IPS-20b (cell line): ENCODE measurements at regions not wholly inside any gene's neighbourhood (a gene's known extent, or its start where the extent isn't known, plus 50 kb on each side); places are given as distances from the start of the nearest gene placed in this dataset.

Experiments used
- H3K27ac ChIP-seq: one replicate; pipeline ENCODE4 v1.5.1; 2013; ENCODE audit warnings: low read length
- H3K27me3 ChIP-seq: 2 replicates; pipeline ENCODE4 v1.6.1; 2013; ENCODE audit warnings: mild to moderate bottlenecking, low read length, inconsistent platforms; ENCODE audit not compliant: insufficient read depth
- H3K36me3 ChIP-seq: 2 replicates; pipeline ENCODE4 v1.6.1; 2013; ENCODE audit warnings: low read depth, mild to moderate bottlenecking, inconsistent platforms, low read length, moderate library complexity; ENCODE audit not compliant: insufficient read depth
- H3K4me1 ChIP-seq: 2 replicates; pipeline ENCODE4 v1.6.1; 2013; ENCODE audit warnings: mild to moderate bottlenecking, control low read depth, inconsistent platforms, low read length, moderate library complexity; ENCODE audit not compliant: insufficient read depth
- H3K4me3 ChIP-seq: 2 replicates; pipeline ENCODE4 v1.5.1; 2013; ENCODE audit warnings: mild to moderate bottlenecking, low read length, inconsistent platforms
- H3K9ac ChIP-seq: 2 replicates; pipeline ENCODE4 v1.6.1; 2013; ENCODE audit warnings: low read depth, mild to moderate bottlenecking, inconsistent platforms, low read length, moderate library complexity
- H3K9me3 ChIP-seq: 2 replicates; pipeline ENCODE4 v1.6.1; 2013; ENCODE audit warnings: mild to moderate bottlenecking, low read depth, low read length, inconsistent platforms; ENCODE audit not compliant: insufficient read depth

- H3K9ac ChIP-seq, result no peak overlapping the region
- no peaks in the 10 kb centered on the region for H3K9me3 ChIP-seq
- no peaks in the 10 kb centered on the region for H3K4me1 ChIP-seq
- no peaks in the 10 kb centered on the region for H3K27me3 ChIP-seq
- no peak overlapping the region for H3K27ac ChIP-seq
- no peaks in the 10 kb centered on the region for H3K36me3 ChIP-seq
- no peak overlapping the region for H3K4me3 ChIP-seq
These were observed 89.1 kb upstream of the PPP2R2B start for GRCh38 chr5:146967646-146968045.

GRCh38 chr5:146971401-146971800, 92.8 kb upstream of the PPP2R2B start:
- Histone ChIP-seq H3K9me3 (no peaks in the 10 kb centered on the region), H3K4me3 (no peak overlapping the region), H3K4me1 (no peaks in the 10 kb centered on the region), H3K9ac (no peak overlapping the region), H3K36me3 (no peaks in the 10 kb centered on the region), H3K27me3 (no peaks in the 10 kb centered on the region), H3K27ac (no peak overlapping the region)

- Histone ChIP-seq H3K9me3 (peaks cover 10% of the 10 kb centered on the region; the same call in 1 of the 2 replicates), H3K4me1 (no peaks in the 10 kb centered on the region), H3K27ac (no peak overlapping the region), H3K36me3 (no peaks in the 10 kb centered on the region), H3K27me3 (no peaks in the 10 kb centered on the region), H3K9ac (no peak overlapping the region), H3K4me3 (no peak overlapping the region)
These were observed 107.9 kb upstream of the PPP2R2B start for GRCh38 chr5:146986469-146986868.

- H3K9ac ChIP-seq, result no peak overlapping the region
- H3K9me3 ChIP-seq, result peaks cover 9% of the 10 kb centered on the region; the same call in 1 of the 2 replicates
- no peaks in the 10 kb centered on the region for H3K36me3 ChIP-seq
- peaks cover 5% of the 10 kb centered on the region; the same call in 1 of the 2 replicates for H3K4me1 ChIP-seq
- H3K27me3 ChIP-seq, result no peaks in the 10 kb centered on the region
- H3K27ac ChIP-seq, result no peak overlapping the region
- no peak overlapping the region for H3K4me3 ChIP-seq
These were observed 115.4 kb upstream of the PPP2R2B start for GRCh38 chr5:146993876-146994530.

- H3K27me3 ChIP-seq, result no peaks in the 10 kb centered on the region
- no peak overlapping the region for H3K9ac ChIP-seq
- no peak overlapping the region for H3K4me3 ChIP-seq
- H3K27ac ChIP-seq, result no peak overlapping the region
- no peaks in the 10 kb centered on the region for H3K9me3 ChIP-seq
- H3K36me3 ChIP-seq, result no peaks in the 10 kb centered on the region
- H3K4me1 ChIP-seq, result peaks cover 5% of the 10 kb centered on the region; the same call in 1 of the 2 replicates
These were observed 117.3 kb upstream of the PPP2R2B start for GRCh38 chr5:146995878-146996277.

- H3K9me3 ChIP-seq, result no peaks in the 10 kb centered on the region
- H3K27ac ChIP-seq, result no peak overlapping the region
- H3K36me3 ChIP-seq, result no peaks in the 10 kb centered on the region
- H3K9ac ChIP-seq, result no peak overlapping the region
- no peak overlapping the region for H3K4me3 ChIP-seq
- H3K27me3 ChIP-seq, result no peaks in the 10 kb centered on the region
- H3K4me1 ChIP-seq, result no peaks in the 10 kb centered on the region
These were observed 136.8 kb upstream of the PPP2R2B start for GRCh38 chr5:147015405-147015804.

- Histone ChIP-seq H3K27me3 (no peaks in the 10 kb centered on the region), H3K27ac (no peak overlapping the region), H3K36me3 (no peaks in the 10 kb centered on the region), H3K4me1 (no peaks in the 10 kb centered on the region), H3K9ac (no peak overlapping the region), H3K4me3 (no peak overlapping the region), H3K9me3 (no peaks in the 10 kb centered on the region)
These were observed 138.6 kb upstream of the PPP2R2B start for GRCh38 chr5:147017191-147017590.

- Histone ChIP-seq H3K4me1 (no peaks in the 10 kb centered on the region), H3K36me3 (no peaks in the 10 kb centered on the region), H3K4me3 (no peak overlapping the region), H3K9ac (no peak overlapping the region), H3K27ac (no peak overlapping the region), H3K27me3 (no peaks in the 10 kb centered on the region), H3K9me3 (no peaks in the 10 kb centered on the region)
These were observed 139.1 kb upstream of the PPP2R2B start for GRCh38 chr5:147017621-147018020.

GRCh38 chr5:147018812-147019211, 140.3 kb upstream of the PPP2R2B start:
- no peaks in the 10 kb centered on the region for H3K9me3 ChIP-seq
- no peaks in the 10 kb centered on the region for H3K4me1 ChIP-seq
- H3K27ac ChIP-seq, result no peak overlapping the region
- H3K36me3 ChIP-seq, result no peaks in the 10 kb centered on the region
- H3K4me3 ChIP-seq, result no peak overlapping the region
- no peaks in the 10 kb centered on the region for H3K27me3 ChIP-seq
- no peak overlapping the region for H3K9ac ChIP-seq

- no peak overlapping the region for H3K4me3 ChIP-seq
- H3K27me3 ChIP-seq, result no peaks in the 10 kb centered on the region
- no peaks in the 10 kb centered on the region for H3K36me3 ChIP-seq
- H3K9me3 ChIP-seq, result no peaks in the 10 kb centered on the region
- no peak overlapping the region for H3K9ac ChIP-seq
- H3K27ac ChIP-seq, result no peak overlapping the region
- no peaks in the 10 kb centered on the region for H3K4me1 ChIP-seq
These were observed 158.2 kb upstream of the PPP2R2B start for GRCh38 chr5:147036691-147037245.

- no peaks in the 10 kb centered on the region for H3K4me1 ChIP-seq
- H3K4me3 ChIP-seq, result no peak overlapping the region
- H3K27ac ChIP-seq, result no peak overlapping the region
- no peak overlapping the region for H3K9ac ChIP-seq
- H3K9me3 ChIP-seq, result no peaks in the 10 kb centered on the region
- H3K36me3 ChIP-seq, result no peaks in the 10 kb centered on the region
- H3K27me3 ChIP-seq, result no peaks in the 10 kb centered on the region
These were observed 159.1 kb upstream of the PPP2R2B start for GRCh38 chr5:147037515-147038205.

GRCh38 chr5:147040856-147041255, 162.3 kb upstream of the PPP2R2B start:
- Histone ChIP-seq H3K4me1 (0 out of 2 replicates have a peak, but pooled peaks cover under 1% of the 10 kb centered on the region), H3K27me3 (no peaks in the 10 kb centered on the region), H3K27ac (no peak overlapping the region), H3K9ac (no peak overlapping the region), H3K4me3 (no peak overlapping the region), H3K36me3 (no peaks in the 10 kb centered on the region), H3K9me3 (no peaks in the 10 kb centered on the region)
